Liver (tissue), 2 donors: ENCODE measurements at regions not wholly inside any gene's neighbourhood (a gene's known extent, or its start where the extent isn't known, plus 50 kb on each side); places are given as distances from the start of the nearest gene placed in this dataset.

Source experiments
- CTCF ChIP-seq: fragments of 150-350 bp; IDR thresholded peaks from 2 replicates; pipeline ENCODE4 v1.5.1; 2017; ENCODE audit warnings: improper control_type of control experiment, low read depth, low read length; ENCODE audit not compliant: missing input control
- YY1 ChIP-seq: IDR thresholded peaks from 2 replicates; pipeline ENCODE4 v1.6.1; 2016; ENCODE audit warnings: antibody characterized with exemption, mild to moderate bottlenecking
- donor health status: healthy.

GRCh38 chr2:163236553-163236952 lies 398.0 kb upstream of the KCNH7 start:
- no peak for TF ChIP-seq CTCF
- TF ChIP-seq YY1: no peak
